Activated CD8-positive, alpha-beta memory T cell treated with anti-CD3 and anti-CD28 coated beads, Interleukin-2, amount 50 U/mL, for 4 hours (primary cell): ENCODE measurements at regions not wholly inside any gene's neighbourhood (a gene's known extent, or its start where the extent isn't known, plus 50 kb on each side); places are given as distances from the start of the nearest gene placed in this dataset.

ENCODE experiments used
- DNase-seq: peaks from one replicate; pipeline ENCODE4 v3.0.0-alpha.2; 2020

DNA sequence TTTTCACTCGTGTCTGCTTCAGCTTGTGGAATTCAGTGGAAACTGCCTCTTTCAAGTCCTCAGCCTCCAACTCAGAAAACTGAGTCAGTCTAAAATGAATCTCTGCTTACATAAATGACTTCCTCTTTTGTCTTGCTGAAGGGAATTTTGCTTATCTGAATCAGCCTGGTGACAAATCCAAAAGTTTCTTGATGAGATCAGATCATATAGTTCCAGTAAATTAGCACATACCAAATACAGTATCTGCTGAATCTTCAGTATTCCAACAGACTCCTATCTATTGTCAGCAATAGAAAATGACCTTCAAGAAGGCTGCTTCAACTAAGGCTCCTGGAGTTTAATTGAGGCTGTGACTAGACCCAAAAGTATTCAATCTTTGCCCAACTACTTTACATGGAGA lies 290.0 kb downstream of the MZT1 start:
- no peak for DNase-seq

DNA sequence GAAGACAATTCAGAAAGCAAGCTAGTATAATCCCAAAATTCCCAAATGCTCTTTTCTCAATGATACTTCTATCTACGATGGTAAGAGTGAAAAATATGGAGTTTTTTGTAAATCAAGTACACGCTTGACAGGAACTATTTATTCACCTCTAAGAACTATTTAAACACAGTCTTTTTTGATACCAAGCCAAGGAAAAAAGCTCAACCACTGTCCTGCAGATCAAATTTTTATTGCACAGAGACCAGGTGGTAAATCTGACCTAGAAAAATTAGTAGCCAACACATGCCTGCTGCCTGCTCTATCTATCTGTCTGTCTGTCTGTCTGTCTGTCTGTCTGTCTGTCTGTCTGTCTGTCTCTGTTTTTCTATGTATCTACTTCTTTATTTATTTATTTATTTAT lies 292.2 kb downstream of the MZT1 start:
- DNase-seq: no peak

DNA sequence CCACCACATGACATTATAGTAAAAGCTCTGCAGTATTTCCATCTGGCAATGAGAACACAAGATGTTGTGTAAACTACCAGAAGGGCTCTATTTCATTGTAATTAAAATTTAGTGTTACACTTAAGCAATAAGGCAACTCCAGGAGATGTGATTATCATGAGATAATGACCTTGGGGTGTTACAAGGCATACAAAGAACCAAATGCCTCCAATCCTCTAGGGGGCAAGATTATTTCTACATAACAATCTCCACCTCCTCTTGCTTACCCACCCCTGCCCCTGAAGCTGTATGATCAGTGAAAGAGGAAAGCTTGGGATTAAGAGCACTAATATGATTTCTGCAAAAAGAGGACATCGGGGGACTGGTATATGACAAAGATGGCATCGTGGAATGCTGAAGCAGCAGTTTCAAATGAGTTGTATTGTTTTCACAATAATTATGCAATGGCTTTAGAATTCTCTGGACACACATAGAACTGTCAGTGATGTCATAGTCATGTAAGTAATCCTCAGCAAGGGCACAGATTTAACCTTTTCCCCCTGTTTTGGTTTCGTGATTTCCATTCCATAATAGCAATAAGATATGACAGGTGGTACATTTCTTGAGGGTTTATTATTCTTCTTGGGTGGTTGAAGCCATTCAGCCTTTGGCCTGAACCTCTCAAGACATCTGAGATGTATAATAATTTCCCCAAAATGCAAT lies 295.3 kb downstream of the MZT1 start:
- no peak for DNase-seq

DNA sequence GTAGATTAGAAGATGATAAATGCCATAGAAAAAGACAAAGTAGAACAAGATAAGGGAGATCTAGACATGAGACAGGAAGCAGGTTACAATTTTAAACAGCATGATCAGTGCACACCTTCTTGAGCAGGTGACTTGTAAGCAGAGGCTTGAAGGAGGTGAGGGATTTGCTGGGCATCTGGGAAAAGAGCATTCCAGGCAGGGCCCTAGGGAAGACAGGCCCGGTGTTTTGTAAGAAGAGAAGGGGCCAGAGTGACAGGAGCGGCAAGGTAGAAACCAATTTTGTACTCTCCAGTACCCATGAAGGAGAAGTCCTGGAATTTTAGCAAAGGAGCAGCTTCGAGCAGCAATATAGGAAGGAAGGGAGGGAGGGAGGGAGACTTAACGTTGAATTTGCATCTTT lies 296.5 kb downstream of the MZT1 start:
- no peak for DNase-seq

DNA sequence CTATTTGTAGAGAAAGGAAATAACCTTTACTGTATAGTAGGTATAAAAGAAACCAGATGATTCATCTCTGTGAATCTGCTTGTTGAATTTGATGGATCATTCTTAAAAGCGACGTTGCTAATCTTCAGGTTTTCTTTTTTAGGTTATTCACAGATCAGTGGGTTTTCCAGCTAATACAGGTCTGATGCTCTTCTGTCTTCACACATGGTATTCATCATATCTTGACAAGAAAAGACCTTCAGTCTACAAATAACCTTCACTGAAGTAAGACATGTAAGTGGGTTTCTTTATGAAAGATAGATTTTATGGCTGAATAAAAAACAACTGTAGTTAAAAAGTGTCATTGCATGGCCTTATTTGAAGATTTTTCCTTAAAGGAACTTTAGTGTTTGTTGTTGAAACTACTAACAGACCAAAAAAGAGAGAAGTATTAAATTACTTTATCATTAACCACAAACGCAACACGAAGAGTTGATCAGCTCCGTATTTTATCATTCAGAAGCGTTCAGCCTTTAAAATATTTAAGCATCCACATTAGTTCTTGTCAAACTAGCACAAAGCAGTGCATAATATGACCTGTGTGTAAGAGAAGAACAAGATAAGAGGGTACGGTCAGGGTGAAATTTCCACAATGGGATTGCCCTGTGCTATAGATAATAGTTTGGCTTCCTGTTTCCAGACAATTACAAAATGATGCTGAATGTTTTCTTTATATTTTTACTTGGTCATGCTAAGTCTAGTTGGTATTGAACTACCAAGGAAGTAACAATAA lies 299.5 kb downstream of the MZT1 start:
- no peak for DNase-seq

DNA sequence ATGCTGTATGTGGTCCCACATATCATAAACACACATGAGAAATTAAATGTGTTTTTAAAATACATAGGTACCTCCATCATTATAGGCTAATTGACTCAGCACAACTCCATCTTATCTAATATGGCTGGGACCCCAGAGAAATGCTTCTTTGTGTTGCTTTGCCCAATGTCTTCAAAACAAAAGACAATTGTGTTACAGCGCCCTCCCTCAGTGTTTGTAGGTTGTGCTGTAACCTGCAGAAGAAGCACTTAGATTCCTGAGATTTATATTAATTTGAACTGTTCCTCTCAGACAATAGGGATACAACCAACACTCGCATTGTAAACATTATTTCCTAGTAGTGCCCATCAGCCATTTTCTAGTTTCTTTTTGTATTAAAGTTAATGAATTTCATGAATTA lies 303.4 kb downstream of the MZT1 start:
- DNase-seq: no peak

DNA sequence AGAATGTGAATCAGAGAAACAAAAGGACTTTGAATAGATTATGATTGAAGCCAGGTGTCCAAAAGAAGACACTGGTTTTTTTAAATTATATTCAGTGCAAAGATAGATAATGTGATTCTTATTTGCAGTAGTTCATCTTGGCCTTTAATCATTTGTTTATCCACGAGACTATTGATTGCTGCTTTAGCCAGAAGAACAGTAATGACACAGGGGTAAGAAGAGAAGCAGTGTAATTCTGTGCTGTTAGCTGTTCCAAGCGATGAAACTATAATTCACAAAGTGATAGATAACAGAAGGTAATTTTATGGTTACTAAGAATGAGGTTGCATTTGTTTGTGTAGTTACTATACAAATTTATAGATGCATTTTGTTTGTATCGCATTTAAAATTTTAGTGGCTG lies 311.6 kb downstream of the MZT1 start:
- no peak for DNase-seq

DNA sequence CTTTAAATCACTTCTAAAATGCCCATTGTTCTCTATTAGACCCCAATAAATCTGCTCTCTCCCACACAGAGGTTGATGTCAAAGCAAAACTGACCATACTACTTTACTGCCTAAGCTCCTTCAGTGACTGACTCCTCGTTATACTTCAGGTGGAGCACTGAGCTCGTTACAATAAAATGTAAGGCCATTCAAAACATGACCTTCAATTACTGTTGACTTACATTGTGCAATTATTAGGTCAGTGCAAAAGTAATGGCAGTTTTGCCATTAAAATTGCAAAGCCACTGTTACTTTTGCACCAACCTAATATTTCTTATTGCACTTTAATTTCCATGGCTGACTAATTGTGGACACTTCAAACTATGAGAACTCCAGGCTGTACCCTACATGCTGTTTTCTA lies 314.9 kb downstream of the MZT1 start:
- no peak for DNase-seq

DNA sequence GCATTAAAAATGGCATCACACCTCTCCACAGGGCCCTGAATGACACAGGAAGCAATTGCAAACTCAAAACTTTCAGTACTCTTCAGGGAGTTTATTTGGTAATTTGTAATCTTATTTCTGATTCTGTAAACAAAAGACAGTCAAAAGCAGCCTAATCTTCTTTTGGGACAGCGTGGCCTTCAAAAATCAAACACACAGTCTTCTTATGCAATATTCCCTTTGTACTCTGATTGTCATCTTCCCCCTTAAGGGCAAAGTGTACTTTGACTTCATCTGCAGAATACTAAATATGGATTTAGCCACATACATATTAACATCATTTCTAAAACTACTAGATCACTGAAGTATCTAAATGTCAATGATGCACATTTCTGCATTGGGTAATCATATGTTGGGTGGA lies 322.0 kb downstream of the MZT1 start:
- no peak for DNase-seq

DNA sequence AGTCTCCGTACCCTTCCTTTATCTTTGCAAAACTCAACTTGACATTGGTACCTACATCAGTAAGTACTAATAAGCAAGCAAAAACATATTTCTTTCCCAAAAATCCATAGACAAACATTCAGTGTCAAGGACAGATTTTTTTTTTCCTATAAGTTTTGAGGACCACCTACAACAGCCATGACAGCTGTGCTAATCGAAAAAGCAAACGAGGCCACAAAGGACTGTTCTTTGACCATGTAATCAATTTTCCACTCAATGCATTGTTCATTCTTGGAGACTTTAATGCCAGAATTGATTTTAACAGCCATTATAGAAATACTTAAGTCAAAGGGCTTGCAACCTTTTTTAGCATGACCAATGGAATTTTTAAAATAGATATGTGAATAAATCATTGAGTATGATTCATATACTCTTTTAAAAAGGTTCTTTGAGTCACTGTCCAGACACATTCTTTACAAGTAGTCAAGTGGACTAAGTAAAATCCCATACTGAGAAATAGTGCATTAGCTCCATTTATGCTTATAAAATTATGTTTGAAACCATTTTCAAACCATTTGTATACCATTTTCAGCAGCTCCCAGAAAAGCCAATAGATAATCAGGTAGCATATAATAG lies 323.9 kb downstream of the MZT1 start:
- DNase-seq: no peak

DNA sequence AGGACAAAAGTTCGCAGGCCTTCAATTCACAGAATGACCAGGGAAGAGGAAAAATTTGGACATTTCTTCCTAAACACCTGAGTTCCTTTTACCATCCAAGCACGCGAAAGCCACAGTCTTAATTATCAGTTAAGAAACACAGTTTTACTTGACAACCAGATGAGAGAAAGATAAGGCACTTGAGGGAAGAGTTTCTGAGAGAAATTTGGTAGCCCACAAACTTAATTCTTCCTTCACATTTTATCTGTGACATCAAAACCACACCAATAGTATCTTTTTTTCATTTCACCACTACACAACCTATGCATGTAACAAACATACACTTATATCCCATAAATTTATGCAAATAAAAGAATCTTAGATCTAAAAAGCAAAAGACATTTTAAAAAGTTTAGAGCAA lies 326.6 kb downstream of the MZT1 start:
- no peak for DNase-seq

DNA sequence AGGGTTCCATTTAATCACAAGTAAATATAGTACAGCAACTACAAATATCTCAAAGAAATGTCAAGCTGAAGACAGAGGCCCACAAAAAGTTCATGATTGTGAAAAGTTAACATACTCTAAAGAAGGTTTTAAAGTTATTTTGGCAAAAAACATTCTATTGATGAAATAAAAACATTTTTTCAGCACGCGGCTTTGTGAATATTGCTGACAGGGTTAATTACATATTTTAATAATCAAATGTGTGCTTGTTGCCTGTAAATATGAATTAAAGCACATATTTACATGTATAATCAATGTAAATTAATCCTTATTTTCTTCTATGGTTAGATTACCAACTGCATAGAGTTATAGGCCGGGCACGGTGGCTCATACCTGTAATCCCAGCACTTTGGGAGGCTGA lies 328.1 kb downstream of the MZT1 start:
- no peak for DNase-seq

DNA sequence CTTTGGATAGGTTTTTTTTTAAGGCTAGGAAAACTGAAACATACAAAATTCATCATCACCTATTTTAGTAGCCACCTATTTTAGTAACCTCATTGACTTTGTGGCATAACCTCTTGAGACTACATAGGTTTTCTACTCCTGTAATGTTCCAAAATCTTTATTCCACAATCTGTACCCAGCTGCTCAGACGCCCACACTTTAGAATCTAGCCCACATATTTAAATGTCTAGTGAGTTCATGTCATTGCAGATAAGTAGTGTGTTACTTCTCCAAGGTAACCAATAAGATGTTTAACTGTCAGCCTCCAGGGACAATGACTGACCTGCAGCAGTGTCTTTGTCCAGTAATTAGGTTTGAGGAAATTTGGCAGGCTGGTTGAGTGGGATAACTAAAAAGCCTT lies 330.2 kb downstream of the MZT1 start:
- no peak for DNase-seq

DNA sequence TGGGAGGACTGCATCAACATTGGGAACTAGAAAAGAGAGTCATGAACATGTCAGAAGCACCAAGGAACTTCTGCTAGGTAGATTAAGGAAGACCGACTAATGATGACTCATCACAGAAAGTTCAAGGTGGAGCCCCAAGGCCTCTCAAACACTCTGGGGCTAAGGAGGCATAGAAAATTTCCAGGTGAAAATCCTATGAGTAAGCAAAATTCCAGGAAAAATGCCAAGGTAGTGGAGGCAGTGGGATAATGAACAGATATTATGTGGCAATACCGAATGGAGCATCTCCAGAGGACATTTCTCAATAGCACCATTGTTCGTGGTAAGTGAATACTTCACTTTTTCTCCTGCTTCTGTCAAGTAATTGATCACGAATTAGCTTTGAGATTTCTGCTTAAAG lies 336.5 kb downstream of the MZT1 start:
- DNase-seq: no peak

DNA sequence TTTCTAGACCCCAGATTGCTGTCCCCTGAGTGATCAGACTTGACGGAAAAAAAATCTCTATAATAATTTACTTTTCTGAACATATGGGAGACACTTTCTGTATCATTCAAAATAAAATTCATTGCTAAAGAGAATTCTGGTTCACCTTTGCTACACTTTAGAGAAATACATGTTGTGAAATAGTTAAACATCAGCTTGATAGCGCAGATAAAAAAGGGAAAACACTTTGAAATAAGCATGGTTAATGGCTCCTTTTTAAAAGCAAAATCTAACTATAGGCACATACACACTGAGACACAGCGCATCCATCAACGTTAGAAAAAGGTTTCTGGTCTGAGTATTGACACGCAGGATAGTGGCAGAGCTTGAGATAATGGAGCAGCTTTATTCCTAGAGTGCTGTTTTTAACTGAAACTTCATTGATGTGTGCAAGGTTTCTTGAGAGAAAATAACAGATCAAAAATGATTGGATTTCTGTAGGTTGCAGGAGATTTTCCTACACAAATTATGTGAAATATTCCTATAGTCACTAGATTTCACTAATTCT lies 341.2 kb downstream of the MZT1 start:
- DNase-seq: no peak

DNA sequence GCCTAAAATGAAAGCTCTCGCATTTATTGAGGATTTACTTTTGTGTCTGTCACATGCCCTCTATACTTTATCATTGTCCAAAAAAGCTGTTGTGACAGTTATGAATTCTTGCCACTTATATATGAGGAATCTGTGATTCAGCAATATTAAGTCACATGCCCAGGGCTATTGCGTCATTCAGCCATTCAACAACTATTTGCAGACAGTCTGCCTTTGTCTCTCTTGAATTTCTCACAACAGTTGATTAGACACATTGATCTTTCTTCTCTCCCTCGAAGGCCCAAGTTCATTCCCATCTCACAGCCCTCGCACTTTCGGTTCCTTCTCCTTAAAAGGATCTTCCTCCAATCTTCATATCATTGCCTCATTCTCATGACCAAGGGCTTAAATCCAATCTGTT lies 342.6 kb downstream of the MZT1 start:
- DNase-seq: no peak

DNA sequence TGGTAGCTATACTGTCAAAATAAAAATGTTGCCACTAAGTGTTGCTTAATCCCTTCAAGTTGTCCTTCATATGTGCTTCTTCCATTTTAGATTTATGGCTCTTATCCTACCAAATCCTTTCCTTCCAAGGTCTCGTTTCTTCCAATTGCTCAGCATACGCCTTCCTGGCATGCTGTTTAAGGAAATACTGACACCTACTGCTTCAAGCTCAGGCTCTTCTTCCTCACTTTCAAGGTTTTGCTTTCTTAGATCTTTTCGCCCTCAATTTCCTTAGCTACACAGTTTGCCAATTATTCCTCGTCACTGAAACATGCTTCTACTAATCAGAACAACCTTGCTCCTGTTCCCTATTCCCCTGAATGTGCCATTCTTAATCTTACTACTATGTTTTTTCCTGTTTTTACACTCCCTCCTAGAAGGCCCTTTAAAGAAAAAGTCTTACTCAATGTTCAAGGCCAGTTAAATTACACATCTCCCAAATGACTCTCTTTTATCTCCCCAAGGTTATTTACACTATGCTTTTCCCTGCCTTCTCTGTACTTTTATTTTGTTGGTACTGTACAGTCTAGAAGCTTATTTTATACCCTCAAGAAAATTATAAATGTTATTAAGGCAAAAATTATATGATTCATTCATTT lies 343.1 kb downstream of the MZT1 start:
- no peak for DNase-seq

DNA sequence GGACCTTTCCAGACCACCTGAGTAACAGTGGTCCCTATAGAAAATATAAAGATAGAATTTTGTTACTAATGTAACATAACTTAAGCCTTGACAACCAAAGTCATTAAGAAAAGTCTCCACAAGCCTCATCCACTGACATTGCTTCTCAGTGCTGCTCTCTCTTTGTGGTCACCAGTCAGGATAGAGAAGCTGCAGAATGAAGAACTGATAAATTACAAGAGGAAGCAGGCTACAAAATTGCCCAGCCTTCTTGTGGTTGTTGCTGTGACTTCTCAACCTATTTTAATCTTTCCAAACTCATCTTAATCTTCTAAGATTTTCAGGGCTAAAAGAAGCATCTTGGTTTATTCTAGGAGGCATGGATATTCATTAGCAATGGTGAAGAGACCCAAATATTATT lies 343.8 kb downstream of the MZT1 start:
- no peak for DNase-seq

DNA sequence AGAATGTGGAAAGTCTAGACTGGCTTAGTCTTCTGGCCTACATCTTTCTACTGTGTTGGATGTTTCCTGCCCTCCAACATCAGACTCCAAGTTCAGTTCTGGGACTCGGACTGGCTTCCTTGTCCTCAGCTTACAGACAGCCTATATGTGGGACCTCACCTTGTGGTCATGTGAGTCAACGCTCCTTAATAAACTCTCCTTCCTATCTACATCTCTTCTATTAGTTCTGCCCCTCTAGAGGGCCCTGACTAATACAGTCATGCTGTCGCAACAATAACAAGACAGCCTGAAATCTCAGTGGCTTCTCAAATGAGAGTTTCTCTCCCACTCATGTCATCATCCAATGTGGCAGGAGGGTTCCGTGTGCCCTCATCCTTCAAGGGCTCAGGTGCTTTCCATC lies 347.8 kb downstream of the MZT1 start:
- no peak for DNase-seq

DNA sequence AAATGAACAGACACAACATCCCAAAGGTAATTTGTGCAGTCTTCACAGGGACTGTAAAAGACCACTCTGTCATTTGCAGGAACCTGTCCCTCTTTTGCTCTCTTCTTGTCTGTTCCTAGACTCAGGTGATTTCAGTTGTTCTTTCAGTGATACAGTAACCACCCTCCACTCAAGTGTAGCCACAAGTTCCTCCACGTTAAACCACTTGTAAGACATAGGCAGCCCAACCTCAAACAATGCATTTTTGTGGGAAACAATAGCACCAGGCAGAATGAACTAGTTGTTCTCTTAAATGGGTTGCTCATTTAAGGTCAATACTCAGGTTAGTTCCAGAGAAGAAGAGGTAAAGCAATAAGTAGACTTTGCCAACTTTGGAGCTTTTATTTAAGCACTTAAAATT lies 359.4 kb downstream of the MZT1 start:
- DNase-seq: no peak

DNA sequence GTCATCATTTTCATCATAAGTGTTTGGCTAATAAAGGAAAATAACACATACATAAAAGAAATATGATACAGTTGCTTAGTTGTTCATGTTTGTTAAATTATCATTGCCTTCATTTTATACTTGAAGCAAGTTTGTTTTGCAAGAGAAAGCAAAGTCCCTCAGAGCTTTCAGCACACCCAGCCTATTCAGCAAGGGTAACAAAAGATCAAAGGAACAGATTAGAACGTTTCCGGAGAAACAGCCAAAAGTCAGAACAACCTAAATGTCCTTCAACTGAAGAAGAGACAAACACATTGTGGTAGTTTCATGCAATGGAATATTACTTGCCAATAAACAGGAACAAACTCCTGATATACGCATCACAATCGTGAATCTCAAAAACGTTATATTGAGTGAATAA lies 380.7 kb downstream of the MZT1 start:
- no peak for DNase-seq

DNA sequence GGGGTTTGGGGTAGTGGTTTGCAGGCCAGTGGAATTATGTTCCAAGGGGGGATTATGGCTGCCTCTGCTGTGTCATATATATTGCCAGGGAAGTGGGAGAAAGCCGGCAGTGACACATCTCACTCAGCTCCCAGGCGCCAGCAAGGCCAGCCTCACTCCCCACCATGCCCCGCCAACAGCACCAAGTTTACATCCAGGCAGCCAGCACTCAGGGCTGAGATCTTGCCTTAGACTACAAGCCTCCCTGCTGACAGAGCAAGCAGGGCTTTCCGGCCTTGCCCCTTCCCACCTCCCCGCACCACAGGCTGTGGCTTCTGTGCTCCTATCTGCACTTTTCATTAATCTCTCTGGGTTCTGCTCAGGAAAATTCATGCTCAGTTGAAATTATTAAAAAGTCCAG lies 385.1 kb downstream of the MZT1 start:
- no peak for DNase-seq

DNA sequence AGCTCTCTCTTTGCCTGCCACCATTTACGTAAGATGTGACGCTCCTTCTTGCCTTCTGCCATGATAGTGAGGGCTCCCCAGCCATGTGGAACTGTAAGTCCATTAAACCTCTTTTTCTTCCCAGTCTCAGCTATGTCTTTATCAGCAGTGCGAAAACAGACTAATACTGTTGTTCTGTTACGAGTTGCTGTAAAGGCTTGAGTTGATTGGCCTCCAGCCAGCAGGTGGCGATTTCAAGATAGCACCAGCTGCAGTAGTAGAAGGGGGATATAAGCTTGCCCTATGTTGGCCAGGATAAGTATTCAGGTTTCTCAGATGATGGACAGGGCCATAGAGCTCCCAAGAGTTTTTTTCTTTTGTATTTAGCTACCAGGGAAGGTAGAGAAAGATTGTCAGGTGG lies 385.5 kb downstream of the MZT1 start:
- no peak for DNase-seq
